ENCODE measurements at regions not wholly inside any gene's neighbourhood (a gene's known extent, or its start where the extent isn't known, plus 50 kb on each side); places are given as distances from the start of the nearest gene placed in this dataset.

DNA sequence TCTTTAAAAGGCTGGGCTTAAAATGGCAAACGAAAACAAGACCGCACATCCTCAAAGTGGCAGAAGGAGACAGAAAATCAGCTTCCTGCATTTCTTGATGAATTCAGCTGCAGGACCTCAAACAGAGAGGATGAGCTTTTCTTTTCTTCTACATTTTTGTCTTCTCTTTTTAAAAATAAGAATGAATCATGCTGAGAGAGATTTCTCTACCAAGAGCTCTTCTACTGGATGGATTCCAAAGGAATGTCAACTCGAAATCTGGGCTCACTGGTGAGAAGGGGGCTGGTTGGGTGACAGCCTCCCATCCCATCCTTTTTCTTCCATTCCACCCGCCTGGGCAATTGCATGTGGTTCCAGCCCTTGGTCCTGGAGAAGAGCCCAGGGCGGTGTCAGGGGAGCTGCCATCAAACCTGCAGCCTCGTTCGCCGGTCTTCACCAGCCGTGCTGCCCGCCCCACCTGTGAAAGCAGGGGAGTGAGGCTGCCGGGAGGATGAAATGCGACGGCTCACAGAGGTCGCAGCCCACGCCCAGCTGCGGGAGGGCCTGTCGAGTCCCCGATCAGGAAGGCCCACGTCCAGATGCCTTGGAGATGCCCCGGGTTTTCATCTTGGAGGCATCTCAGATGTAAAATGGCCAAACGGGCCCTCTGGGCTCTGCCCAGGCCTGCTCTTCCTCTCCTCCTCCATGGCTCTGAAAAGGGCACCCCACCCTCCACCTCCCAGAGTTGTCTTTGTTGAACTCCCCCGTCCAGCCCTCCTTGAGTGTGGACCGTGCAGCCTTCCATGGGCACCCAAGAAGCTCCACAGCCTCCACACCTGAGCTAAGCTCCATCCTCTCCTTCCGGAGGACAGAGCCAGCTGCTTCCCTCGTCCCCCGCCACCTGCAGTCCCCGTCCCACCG, 121.9 kb downstream of the FOXL1 start:
- no peak for TF ChIP-seq CTCF (IDR thresholded peaks at IDR 0.05; ENCODE audit: poor library complexity)
- no peak for TF ChIP-seq EZH2phosphoT487 (IDR thresholded peaks at IDR 0.05; ENCODE audit: low read depth, severe bottlenecking, unreplicated experiment)

Measured in hepatocyte (in vitro differentiated cells).